Activated T-helper 1 cell treated with anti-CD3 and anti-CD28 coated beads, Interleukin-12 subunit alpha, Interleukin-12 subunit beta, Interleukin-2, Interleukin-4 antibody, amounts not matched to agents 30 ng/mL and 10 ng/mL and 1 ng/mL, durations not matched to agents 14 hours and 24 hours and 36 hours (primary cell): ENCODE measurements at regions not wholly inside any gene's neighbourhood (a gene's known extent, or its start where the extent isn't known, plus 50 kb on each side); places are given as distances from the start of the nearest gene placed in this dataset.

Source experiments
- DNase-seq: peaks from one replicate; pipeline ENCODE4 v3.0.0; 2021; ENCODE audit warnings: low spot score
- H3K27ac Mint-ChIP-seq: one replicate; pipeline ENCODE4 v1.8.0; 2021; ENCODE audit warnings: mild to moderate bottlenecking, mixed read lengths
- H3K27me3 Mint-ChIP-seq: one replicate; pipeline ENCODE4 v1.8.0; 2022; ENCODE audit warnings: mild to moderate bottlenecking, moderate library complexity, mixed read lengths; ENCODE audit not compliant: insufficient read depth
- H3K36me3 Mint-ChIP-seq: one replicate; pipeline ENCODE4 v1.8.0; 2021; ENCODE audit warnings: low read depth, mixed read lengths
- H3K4me1 Mint-ChIP-seq: one replicate; pipeline ENCODE4 v1.8.0; 2021; ENCODE audit warnings: low read depth, mixed read lengths
- H3K4me3 Mint-ChIP-seq: one replicate; pipeline ENCODE4 v1.8.0; 2021; ENCODE audit warnings: mild to moderate bottlenecking, moderate library complexity, mixed read lengths
- H3K9me3 Mint-ChIP-seq: one replicate; pipeline ENCODE4 v1.8.0; 2021; ENCODE audit warnings: mixed read lengths
- intact Hi-C: fragments of 100-400 bp; cut with micrococcal nuclease; formaldehyde crosslinking; loops from one replicate; pipeline ENCODE4 v1.15.1; 2024

- Mint-ChIP-seq H3K4me3 (no peak overlapping the region), H3K9me3 (peaks cover 5% of the 10 kb centered on the region), H3K27me3 (peaks cover 3% of the 10 kb centered on the region), H3K27ac (no peak overlapping the region), H3K4me1 (no peaks in the 10 kb centered on the region), H3K36me3 (no peaks in the 10 kb centered on the region)
- DNase-seq: no peak
- intact Hi-C loops: no loop called here
Measured at GRCh38 chr3:188940573-188940932, 231.2 kb upstream of the TPRG1 start.

GRCh38 chr3:188941103-188941502 is 230.7 kb upstream of the TPRG1 start:
- Mint-ChIP-seq H3K4me1 (no peaks in the 10 kb centered on the region), H3K27ac (no peak overlapping the region), H3K27me3 (peaks cover 3% of the 10 kb centered on the region), H3K9me3 (peaks cover 5% of the 10 kb centered on the region), H3K36me3 (no peaks in the 10 kb centered on the region), H3K4me3 (no peak overlapping the region)
- no peak for DNase-seq
- intact Hi-C loops: no loop called here

- peaks cover 5% of the 10 kb centered on the region for H3K9me3 Mint-ChIP-seq
- no peaks in the 10 kb centered on the region for H3K36me3 Mint-ChIP-seq
- no peak overlapping the region for H3K4me3 Mint-ChIP-seq
- H3K27me3 Mint-ChIP-seq: peaks cover 6% of the 10 kb centered on the region
- intact Hi-C loops: no loop called here
- DNase-seq: no peak
- no peak overlapping the region for H3K27ac Mint-ChIP-seq
- H3K4me1 Mint-ChIP-seq: no peaks in the 10 kb centered on the region
Measured at GRCh38 chr3:188942191-188942590, 229.6 kb upstream of the TPRG1 start.

GRCh38 chr3:188943591-188943990 is 228.2 kb upstream of the TPRG1 start:
- Mint-ChIP-seq H3K4me1 (peaks cover 3% of the 10 kb centered on the region), H3K36me3 (no peaks in the 10 kb centered on the region), H3K9me3 (peaks cover 5% of the 10 kb centered on the region), H3K27ac (no peak overlapping the region), H3K4me3 (no peak overlapping the region), H3K27me3 (peaks cover 4% of the 10 kb centered on the region)
- intact Hi-C loops: no loop called here
- DNase-seq: no peak

GRCh38 chr3:188944108-188944507 is 227.7 kb upstream of the TPRG1 start:
- H3K4me1 Mint-ChIP-seq: peaks cover 8% of the 10 kb centered on the region
- peaks cover 4% of the 10 kb centered on the region for H3K27me3 Mint-ChIP-seq
- intact Hi-C loops: no loop called here
- no peak overlapping the region for H3K4me3 Mint-ChIP-seq
- DNase-seq: no peak
- H3K36me3 Mint-ChIP-seq: no peaks in the 10 kb centered on the region
- peaks cover 5% of the 10 kb centered on the region for H3K9me3 Mint-ChIP-seq
- no peak overlapping the region for H3K27ac Mint-ChIP-seq

GRCh38 chr3:188946351-188947240 is 225.2 kb upstream of the TPRG1 start:
- Mint-ChIP-seq H3K9me3 (peaks cover 5% of the 10 kb centered on the region), H3K36me3 (no peaks in the 10 kb centered on the region), H3K27me3 (peaks cover 4% of the 10 kb centered on the region)

GRCh38 chr3:188947401-188948280 is 224.1 kb upstream of the TPRG1 start:
- no peak for DNase-seq
- H3K27ac Mint-ChIP-seq: no peak overlapping the region
- H3K27me3 Mint-ChIP-seq: peaks cover 4% of the 10 kb centered on the region
- H3K9me3 Mint-ChIP-seq: no peaks in the 10 kb centered on the region
- H3K4me3 Mint-ChIP-seq: no peak overlapping the region
- H3K4me1 Mint-ChIP-seq: peaks cover 31% of the 10 kb centered on the region
- no peaks in the 10 kb centered on the region for H3K36me3 Mint-ChIP-seq
- intact Hi-C loops: loop anchor here (1.0 kb wide), 1 partner anchor 194 kb away; no protein-coding TSS in a partner anchor

More at GRCh38 chr3:188946351-188947240, 225.2 kb upstream of the TPRG1 start:
- no peak overlapping the region for H3K4me3 Mint-ChIP-seq
- intact Hi-C loops: no loop called here
- H3K4me1 Mint-ChIP-seq: peaks cover 30% of the 10 kb centered on the region
- DNase-seq: no peak
- H3K27ac Mint-ChIP-seq: no peak overlapping the region

GRCh38 chr3:188948281-188948996 is 223.3 kb upstream of the TPRG1 start:
- Mint-ChIP-seq H3K27me3 (peaks cover 4% of the 10 kb centered on the region), H3K4me1 (peaks cover 31% of the 10 kb centered on the region), H3K4me3 (no peak overlapping the region), H3K9me3 (no peaks in the 10 kb centered on the region), H3K27ac (no peak overlapping the region), H3K36me3 (no peaks in the 10 kb centered on the region)
- DNase-seq: no peak
- intact Hi-C loops: loop anchor here (1.0 kb wide), 1 partner anchor 195 kb away; no protein-coding TSS in a partner anchor

- no peak overlapping the region for H3K27ac Mint-ChIP-seq
- no peak overlapping the region for H3K4me3 Mint-ChIP-seq
- peaks cover 4% of the 10 kb centered on the region for H3K27me3 Mint-ChIP-seq
- no peak for DNase-seq
- intact Hi-C loops: loop anchor here (1.0 kb wide), 1 partner anchor 196 kb away; no protein-coding TSS in a partner anchor
- H3K9me3 Mint-ChIP-seq: no peaks in the 10 kb centered on the region
- H3K4me1 Mint-ChIP-seq: peaks cover 35% of the 10 kb centered on the region
- H3K36me3 Mint-ChIP-seq: no peaks in the 10 kb centered on the region
Measured at GRCh38 chr3:188948997-188949389, 222.8 kb upstream of the TPRG1 start.

- Mint-ChIP-seq H3K9me3 (no peaks in the 10 kb centered on the region), H3K36me3 (no peaks in the 10 kb centered on the region), H3K4me3 (no peak overlapping the region), H3K4me1 (peaks cover 39% of the 10 kb centered on the region), H3K27me3 (peaks cover 4% of the 10 kb centered on the region), H3K27ac (no peak overlapping the region)
- DNase-seq: no peak
- intact Hi-C loops: no loop called here
Measured at GRCh38 chr3:188949456-188949855, 222.3 kb upstream of the TPRG1 start.

GRCh38 chr3:188949996-188950395 is 221.8 kb upstream of the TPRG1 start:
- Mint-ChIP-seq H3K36me3 (no peaks in the 10 kb centered on the region), H3K4me3 (no peak overlapping the region)
- intact Hi-C loops: loop anchor here (5.0 to 10.0 kb wide), 10 partner anchors 253 to 1145 kb away; partner anchors contain the start of gene LPP

GRCh38 chr3:188950832-188951489 is 220.8 kb upstream of the TPRG1 start:
- peak overlapping the region; percentile 45 for H3K27ac Mint-ChIP-seq
- peaks cover 4% of the 10 kb centered on the region for H3K27me3 Mint-ChIP-seq
- H3K4me1 Mint-ChIP-seq: peaks cover 44% of the 10 kb centered on the region
- no peak for DNase-seq
- intact Hi-C loops: loop anchor here (1.0 to 10.0 kb wide), 11 partner anchors 34 to 1146 kb away; partner anchors contain the start of gene LPP
- no peaks in the 10 kb centered on the region for H3K9me3 Mint-ChIP-seq
- H3K36me3 Mint-ChIP-seq: no peaks in the 10 kb centered on the region
- H3K4me3 Mint-ChIP-seq: no peak overlapping the region

More at GRCh38 chr3:188949996-188950395, 221.8 kb upstream of the TPRG1 start:
- no peak overlapping the region for H3K27ac Mint-ChIP-seq
- H3K27me3 Mint-ChIP-seq: peaks cover 4% of the 10 kb centered on the region
- peaks cover 44% of the 10 kb centered on the region for H3K4me1 Mint-ChIP-seq
- H3K9me3 Mint-ChIP-seq: no peaks in the 10 kb centered on the region
- DNase-seq: no peak
